CD4-positive, alpha-beta T cell treated with Interleukin-21 for 1 hour (primary cell): ENCODE measurements at regions not wholly inside any gene's neighbourhood (a gene's known extent, or its start where the extent isn't known, plus 50 kb on each side); places are given as distances from the start of the nearest gene placed in this dataset.
"Not testable (repeated sequence)": the region's sequence is repeated elsewhere in the genome, so short reads cannot be mapped to it uniquely, and the experiment has no call there.

Experiments
- DNase-seq: peaks from one replicate; pipeline ENCODE4 v3.0.0-alpha.2; 2020

- not testable (repeated sequence) for DNase-seq
These were observed 125.5 kb downstream of the HAUS1 start for GRCh38 chr18:46229641-46230040.

- DNase-seq, result no peak
These were observed 132.0 kb downstream of the HAUS1 start for GRCh38 chr18:46236156-46236555.

GRCh38 chr18:46237891-46238290 is 133.7 kb downstream of the HAUS1 start:
- no peak for DNase-seq

DNA sequence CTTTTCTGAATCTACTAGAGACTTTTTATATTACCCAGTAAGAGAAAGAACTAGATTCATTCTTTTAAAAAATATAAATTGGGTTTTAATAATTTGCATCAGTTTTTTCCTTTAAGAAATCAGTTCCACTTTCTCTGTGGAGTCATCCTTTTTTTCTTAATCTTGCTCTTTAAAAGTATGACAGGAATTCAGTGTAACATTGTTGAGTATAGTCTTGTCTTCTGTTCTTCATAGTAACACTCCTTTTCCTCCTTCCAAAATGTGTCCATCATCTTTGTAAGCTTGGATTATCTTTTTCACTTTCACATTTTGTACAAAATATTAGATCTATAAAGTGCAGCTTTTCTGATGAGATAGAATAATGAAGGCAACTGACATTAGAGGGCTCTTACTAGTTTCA is 135.4 kb downstream of the HAUS1 start:
- no peak for DNase-seq

DNA sequence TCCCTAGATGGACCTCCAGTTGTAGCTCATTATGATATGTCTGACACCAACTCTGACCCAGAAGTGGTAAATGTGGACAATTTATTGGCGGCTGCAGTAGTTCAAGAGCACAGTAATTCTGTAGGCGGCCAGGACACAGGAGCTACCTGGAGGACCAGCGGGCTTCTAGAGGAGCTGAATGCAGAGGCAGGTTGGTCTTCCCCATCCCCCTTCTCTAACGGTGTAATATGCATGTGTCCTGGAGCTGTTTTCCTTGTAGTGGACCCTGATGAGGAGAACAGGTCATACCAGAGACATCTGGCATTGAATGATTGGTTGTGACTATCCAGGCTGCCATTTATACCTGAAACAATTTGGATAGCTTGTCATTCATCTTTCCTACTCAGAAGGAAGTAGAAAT is 135.8 kb downstream of the HAUS1 start:
- no peak for DNase-seq

GRCh38 chr18:46241393-46241792 is 137.2 kb downstream of the HAUS1 start:
- not testable (repeated sequence) for DNase-seq

DNA sequence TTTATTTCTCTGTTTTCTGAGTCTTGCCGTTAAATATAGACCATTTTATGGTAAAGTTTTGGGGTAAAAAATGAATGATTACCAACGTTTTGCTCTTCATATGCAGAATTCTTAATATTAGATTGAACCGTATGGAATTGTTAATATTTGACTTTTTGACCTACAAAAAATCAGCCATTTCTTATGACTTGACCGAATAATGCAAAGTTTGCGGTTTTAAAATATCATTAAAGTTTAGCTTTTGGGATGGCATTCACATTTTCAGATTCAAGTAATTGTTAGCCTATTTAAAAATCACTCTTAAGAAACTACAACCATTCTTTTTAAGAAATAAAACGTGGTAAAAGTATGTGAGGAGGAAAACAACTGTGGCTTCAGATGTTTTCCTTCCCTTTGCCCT is 138.0 kb downstream of the HAUS1 start:
- no peak for DNase-seq

GRCh38 chr18:46243095-46243494 is 138.9 kb downstream of the HAUS1 start:
- no peak for DNase-seq

GRCh38 chr18:46243673-46244072 is 139.5 kb downstream of the HAUS1 start:
- no peak for DNase-seq

GRCh38 chr18:46246101-46246500 is 141.9 kb downstream of the HAUS1 start:
- DNase-seq, result no peak

- DNase-seq, result no peak
These were observed 143.8 kb downstream of the HAUS1 start for GRCh38 chr18:46247942-46248341.

DNA sequence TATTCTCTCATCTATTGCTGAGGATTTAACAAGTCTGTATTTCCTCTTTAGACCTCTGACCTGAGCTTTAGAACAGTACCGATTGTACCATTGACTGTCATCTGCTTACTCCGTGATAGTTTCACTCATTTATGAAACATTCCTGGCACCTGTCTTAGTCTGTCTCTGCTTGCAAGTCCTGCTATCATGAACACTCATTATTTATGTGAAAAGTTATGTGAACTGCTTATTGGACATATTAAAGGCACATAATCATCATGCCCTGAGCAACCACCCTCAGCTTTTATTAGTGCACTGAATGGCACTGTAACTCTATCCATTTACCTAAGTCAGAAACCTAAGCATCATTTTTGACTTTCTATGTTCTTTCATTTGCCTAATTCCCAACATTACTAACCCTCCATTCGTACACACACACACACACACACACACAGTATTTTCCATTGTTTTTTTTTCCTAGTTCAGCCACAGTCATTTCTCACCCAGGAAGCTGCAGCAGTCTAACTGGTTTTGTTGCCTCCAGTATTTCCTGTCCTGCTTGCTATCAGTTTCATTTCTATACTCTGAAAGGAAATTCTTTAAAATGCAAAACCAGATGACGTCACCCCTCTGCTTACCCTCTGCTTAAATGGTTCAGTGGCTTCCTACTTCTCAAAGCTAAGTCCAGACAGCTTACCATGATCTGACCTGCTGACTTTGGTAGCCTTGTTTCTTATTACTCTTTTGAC is 146.1 kb downstream of the HAUS1 start:
- peak; percentile 86 for DNase-seq

GRCh38 chr18:46250812-46251173 is 146.6 kb downstream of the HAUS1 start:
- no peak for DNase-seq

DNA sequence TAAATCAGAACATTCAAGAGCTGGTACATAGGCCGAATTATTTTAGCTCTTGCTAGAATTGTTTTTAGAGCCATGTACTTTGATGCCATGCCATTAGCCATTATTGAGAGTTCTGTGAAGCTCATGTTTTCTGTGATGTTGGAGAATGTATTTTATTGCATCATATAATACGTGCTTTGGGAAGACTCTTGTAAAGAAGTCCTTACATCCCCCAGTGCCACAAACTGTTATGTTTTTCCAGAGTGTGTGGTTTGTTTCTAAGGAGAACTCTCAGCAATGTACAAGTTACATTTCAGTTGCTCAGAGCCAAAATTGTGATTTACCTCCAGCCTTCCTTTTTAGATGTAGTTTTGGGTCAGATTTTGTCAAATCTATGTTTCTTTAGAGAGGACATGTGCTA is 148.6 kb downstream of the HAUS1 start:
- DNase-seq, result no peak

GRCh38 chr18:46253498-46253897 is 149.3 kb downstream of the HAUS1 start:
- no peak for DNase-seq

- DNase-seq, result no peak
These were observed 151.9 kb downstream of the HAUS1 start for GRCh38 chr18:46256078-46256477.

GRCh38 chr18:46257366-46257765 is 153.2 kb downstream of the HAUS1 start:
- DNase-seq, result no peak

DNA sequence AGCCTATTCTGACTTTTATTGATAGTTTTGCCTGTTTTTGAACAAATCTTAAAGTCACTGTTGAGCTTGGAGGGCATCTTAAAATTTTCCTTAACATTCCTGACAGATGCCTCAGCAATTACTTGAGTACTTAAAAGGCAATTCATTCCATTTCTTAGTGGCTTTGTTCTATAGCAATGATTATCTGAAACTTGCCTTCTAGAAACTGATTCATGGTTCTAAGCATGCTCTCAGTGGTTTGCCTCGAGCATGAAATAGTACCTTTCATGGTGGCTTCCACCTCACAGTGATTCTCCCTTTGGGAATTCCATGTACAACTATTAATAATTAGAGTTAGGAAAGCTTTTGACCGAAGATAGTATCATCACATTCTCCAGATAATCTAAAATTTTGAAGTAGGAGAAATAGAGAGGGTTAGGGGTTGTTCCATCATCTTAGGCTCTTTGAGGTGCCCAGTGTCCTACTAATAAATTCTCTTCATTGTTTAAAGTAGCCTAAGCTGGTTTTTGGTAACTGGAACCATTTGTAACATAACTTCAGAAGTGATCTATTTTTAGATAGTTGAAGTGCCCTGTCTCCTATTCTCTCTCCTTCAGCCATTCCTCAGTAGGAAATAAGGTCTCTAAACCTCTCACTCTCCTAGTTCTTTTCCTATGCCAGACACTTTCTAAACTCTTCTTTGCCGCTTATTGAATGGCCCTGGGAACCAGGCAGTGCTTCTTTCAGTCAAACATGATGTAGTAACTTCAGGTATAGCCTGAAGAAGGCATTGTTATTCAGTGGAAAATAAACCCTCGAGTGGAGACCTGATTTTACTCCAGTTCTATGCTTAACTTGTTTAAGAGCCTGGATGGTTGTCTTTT is 156.1 kb downstream of the HAUS1 start:
- DNase-seq, result no peak

DNA sequence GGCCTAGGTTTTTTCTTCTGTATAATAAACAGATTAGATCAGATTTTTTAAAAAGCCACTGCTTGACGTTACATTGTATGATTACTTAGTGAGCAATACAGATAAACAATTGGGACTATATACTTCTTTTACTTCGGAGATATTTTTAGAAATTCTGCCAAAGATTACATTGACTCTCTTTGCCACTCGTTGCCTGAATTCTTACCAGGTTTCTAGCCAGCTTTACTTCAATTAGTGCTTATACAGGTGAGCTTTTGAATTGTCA is 156.6 kb downstream of the HAUS1 start:
- DNase-seq, result no peak

DNA sequence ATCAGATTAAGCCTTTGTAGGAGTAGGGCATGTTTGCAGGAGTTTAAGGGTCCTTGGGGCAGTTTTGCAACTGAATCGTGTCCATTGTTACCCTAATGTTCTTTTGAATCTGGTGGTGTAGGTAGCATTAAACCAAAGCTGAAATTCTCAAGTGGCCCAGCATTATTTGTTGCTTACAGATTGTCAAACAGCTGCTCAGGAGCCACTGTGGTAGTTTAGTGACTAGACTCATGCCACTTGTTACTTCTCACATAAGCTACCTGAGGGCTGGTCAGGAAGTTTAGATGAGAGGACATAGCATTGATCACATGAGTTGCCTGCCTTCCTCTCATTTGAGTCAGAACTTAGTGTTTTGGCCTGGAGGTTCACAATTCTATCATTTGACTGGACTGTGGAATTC is 157.6 kb downstream of the HAUS1 start:
- DNase-seq, result no peak

GRCh38 chr18:46262856-46263255 is 158.7 kb downstream of the HAUS1 start:
- no peak for DNase-seq

GRCh38 chr18:46264255-46264654 is 160.1 kb downstream of the HAUS1 start:
- DNase-seq, result peak; percentile 50

GRCh38 chr18:46265196-46266156 is 161.3 kb downstream of the HAUS1 start:
- no peak for DNase-seq

DNA sequence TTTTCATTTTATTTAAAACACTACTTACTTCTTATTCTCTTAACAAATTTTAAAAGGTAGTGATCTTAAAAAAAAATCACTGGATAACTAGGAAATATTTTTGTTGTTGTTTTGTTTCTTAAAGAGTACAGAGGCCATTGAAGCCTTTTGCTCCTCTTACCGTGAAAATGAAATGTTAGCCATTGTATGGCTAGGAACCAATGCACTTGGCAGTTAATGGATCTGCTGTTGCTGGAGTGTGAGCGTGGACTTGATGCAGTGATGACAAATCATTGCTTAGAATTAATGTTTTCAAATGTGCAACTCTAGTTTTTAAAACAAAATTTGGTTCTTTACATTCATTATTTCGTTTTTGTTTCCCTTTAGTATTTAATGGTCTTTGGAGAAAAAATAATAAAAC is 162.3 kb downstream of the HAUS1 start:
- DNase-seq, result no peak
